ENCODE measurements at regions not wholly inside any gene's neighbourhood (a gene's known extent, or its start where the extent isn't known, plus 50 kb on each side); places are given as distances from the start of the nearest gene placed in this dataset.

- TF ChIP-seq CTCF (IDR thresholded peaks at IDR 0.05) (no peak), REST (IDR thresholded peaks at IDR 0.05; ENCODE audit: insufficient read depth in 1 of 2, low read depth in 2 of 2, low read length in 1 of 2) (no peak), TCF7L2 (IDR thresholded peaks at IDR 0.05; ENCODE audit: low read depth, low read length) (no peak), POLR2AphosphoS5 (IDR thresholded peaks at IDR 0.05; ENCODE audit: low read depth, low read length) (no peak), SIN3A (IDR thresholded peaks at IDR 0.05; ENCODE audit: borderline replicate concordance, insufficient read depth, low read depth, low read length) (no peak)
These were observed 468.8 kb upstream of the RUNX1 start for GRCh38 chr21:35517865-35518264.
